ENCODE measurements at regions not wholly inside any gene's neighbourhood (a gene's known extent, or its start where the extent isn't known, plus 50 kb on each side); places are given as distances from the start of the nearest gene placed in this dataset.

DNA sequence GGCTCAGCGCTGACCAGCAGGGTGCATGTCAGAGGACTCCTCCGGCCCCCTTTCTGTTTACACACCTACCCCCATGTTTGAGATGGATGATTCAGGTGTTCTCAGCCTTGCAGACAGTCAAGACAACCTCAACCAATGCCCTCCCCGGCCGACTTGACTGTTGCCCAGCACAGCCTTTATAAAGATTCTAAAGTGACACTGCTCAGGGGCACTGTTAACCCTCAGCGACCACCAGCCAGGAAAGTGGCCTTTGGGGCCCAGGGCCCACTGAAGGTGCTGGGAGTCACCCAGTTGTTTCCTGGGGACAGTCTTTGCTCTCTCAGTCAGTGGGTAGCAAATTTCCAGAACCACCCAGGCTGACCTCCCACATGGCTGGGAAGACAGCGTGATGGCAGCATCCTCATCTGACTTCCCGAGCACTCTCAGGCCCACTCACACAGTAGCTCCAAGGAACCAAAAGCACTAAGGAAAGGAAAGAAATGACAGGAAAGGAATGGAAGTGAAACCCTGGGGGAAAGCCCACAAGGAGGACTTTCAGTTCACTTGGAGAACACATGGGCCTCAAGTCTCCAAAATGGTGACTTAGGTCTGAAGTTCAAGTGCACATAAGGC, 128.4 kb downstream of the ASB7 start:
- CTCF ChIA-PET, result interaction anchor here (0.7 kb wide), 1 partner anchor 187 kb away, joined by 3 read pairs; no protein-coding TSS in a partner anchor

More for the DNA sequence above, 128.4 kb downstream of the ASB7 start:
- H3K9me3 ChIP-seq (ENCODE audit: control insufficient read depth, insufficient read depth, low read depth, low read length), result no peaks in the 10 kb centered on the region
- H3K36me3 ChIP-seq (ENCODE audit: control insufficient read depth in 2 of 2, insufficient read depth in 1 of 2, low read length in 2 of 2), result no peaks in the 10 kb centered on the region
- H3K4me1 ChIP-seq (ENCODE audit: control insufficient read depth, insufficient read depth, low read length), result no peaks in the 10 kb centered on the region
- no peak overlapping the region for H3K27ac ChIP-seq (ENCODE audit: extremely low read depth, low read depth, low read length)
- no peak overlapping the region for H3K4me3 ChIP-seq (ENCODE audit: low read depth, low read length)
- POLR2A ChIA-PET, result no interaction called here
- TF ChIP-seq, protein P1, sequence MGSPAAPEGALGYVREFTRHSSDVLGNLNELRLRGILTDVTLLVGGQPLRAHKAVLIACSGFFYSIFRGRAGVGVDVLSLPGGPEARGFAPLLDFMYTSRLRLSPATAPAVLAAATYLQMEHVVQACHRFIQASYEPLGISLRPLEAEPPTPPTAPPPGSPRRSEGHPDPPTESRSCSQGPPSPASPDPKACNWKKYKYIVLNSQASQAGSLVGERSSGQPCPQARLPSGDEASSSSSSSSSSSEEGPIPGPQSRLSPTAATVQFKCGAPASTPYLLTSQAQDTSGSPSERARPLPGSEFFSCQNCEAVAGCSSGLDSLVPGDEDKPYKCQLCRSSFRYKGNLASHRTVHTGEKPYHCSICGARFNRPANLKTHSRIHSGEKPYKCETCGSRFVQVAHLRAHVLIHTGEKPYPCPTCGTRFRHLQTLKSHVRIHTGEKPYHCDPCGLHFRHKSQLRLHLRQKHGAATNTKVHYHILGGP (tag by site-specific recombination; IDR thresholded peaks at IDR 0.05), result no peak
- TF ChIP-seq ZNF544 (tag by site-specific recombination; IDR thresholded peaks at IDR 0.05) (no peak), ZNF239 (tag by site-specific recombination; IDR thresholded peaks at IDR 0.05) (no peak), MEIS1 (CRISPR knock-in tag; IDR thresholded peaks at IDR 0.05; ENCODE audit: borderline replicate concordance) (no peak), PRDM1 (tag by site-specific recombination; IDR thresholded peaks at IDR 0.05) (no peak), ZNF555 (tag by site-specific recombination; conservative IDR thresholded peaks at IDR 0.05) (no peak), ZNF2 (tag by site-specific recombination; IDR thresholded peaks at IDR 0.05) (no peak), ZNF621 (tag by site-specific recombination; IDR thresholded peaks at IDR 0.05) (no peak), ZNF473 (tag by site-specific recombination; IDR thresholded peaks at IDR 0.05) (no peak), ZNF114 (tag by site-specific recombination; IDR thresholded peaks at IDR 0.05) (no peak), ZNF426 (tag by site-specific recombination; IDR thresholded peaks at IDR 0.05) (no peak)
- TF ChIP-seq, protein P2, sequence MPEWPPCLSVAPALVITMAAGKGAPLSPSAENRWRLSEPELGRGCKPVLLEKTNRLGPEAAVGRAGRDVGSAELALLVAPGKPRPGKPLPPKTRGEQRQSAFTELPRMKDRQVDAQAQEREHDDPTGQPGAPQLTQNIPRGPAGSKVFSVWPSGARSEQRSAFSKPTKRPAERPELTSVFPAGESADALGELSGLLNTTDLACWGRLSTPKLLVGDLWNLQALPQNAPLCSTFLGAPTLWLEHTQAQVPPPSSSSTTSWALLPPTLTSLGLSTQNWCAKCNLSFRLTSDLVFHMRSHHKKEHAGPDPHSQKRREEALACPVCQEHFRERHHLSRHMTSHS (tag by site-specific recombination; IDR thresholded peaks at IDR 0.05), result no peak
- TF ChIP-seq, protein P3, sequence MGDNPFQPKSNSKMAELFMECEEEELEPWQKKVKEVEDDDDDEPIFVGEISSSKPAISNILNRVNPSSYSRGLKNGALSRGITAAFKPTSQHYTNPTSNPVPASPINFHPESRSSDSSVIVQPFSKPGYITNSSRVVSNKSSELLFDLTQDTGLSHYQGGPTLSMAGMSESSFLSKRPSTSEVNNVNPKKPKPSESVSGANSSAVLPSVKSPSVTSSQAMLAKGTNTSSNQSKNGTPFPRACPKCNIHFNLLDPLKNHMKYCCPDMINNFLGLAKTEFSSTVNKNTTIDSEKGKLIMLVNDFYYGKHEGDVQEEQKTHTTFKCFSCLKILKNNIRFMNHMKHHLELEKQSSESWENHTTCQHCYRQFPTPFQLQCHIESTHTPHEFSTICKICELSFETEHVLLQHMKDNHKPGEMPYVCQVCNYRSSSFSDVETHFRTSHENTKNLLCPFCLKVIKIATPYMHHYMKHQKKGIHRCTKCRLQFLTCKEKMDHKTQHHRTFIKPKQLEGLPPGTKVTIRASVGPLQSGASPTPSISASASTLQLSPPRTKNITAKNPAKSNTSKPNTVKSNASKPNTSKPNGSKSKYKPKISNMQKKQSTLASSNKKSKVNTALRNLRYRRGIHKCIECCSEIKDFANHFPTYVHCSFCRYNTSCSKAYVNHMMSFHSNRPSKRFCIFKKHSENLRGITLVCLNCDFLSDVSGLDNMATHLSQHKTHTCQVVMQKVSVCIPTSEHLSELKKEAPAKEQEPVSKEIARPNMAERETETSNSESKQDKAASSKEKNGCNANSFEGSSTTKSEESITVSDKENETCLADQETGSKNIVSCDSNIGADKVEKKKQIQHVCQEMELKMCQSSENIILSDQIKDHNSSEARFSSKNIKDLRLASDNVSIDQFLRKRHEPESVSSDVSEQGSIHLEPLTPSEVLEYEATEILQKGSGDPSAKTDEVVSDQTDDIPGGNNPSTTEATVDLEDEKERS (tag by site-specific recombination; IDR thresholded peaks at IDR 0.05), result no peak
- TF ChIP-seq, protein P4, sequence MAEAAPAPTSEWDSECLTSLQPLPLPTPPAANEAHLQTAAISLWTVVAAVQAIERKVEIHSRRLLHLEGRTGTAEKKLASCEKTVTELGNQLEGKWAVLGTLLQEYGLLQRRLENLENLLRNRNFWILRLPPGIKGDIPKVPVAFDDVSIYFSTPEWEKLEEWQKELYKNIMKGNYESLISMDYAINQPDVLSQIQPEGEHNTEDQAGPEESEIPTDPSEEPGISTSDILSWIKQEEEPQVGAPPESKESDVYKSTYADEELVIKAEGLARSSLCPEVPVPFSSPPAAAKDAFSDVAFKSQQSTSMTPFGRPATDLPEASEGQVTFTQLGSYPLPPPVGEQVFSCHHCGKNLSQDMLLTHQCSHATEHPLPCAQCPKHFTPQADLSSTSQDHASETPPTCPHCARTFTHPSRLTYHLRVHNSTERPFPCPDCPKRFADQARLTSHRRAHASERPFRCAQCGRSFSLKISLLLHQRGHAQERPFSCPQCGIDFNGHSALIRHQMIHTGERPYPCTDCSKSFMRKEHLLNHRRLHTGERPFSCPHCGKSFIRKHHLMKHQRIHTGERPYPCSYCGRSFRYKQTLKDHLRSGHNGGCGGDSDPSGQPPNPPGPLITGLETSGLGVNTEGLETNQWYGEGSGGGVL (tag by site-specific recombination; IDR thresholded peaks at IDR 0.05), result no peak
- TF ChIP-seq, protein P5, sequence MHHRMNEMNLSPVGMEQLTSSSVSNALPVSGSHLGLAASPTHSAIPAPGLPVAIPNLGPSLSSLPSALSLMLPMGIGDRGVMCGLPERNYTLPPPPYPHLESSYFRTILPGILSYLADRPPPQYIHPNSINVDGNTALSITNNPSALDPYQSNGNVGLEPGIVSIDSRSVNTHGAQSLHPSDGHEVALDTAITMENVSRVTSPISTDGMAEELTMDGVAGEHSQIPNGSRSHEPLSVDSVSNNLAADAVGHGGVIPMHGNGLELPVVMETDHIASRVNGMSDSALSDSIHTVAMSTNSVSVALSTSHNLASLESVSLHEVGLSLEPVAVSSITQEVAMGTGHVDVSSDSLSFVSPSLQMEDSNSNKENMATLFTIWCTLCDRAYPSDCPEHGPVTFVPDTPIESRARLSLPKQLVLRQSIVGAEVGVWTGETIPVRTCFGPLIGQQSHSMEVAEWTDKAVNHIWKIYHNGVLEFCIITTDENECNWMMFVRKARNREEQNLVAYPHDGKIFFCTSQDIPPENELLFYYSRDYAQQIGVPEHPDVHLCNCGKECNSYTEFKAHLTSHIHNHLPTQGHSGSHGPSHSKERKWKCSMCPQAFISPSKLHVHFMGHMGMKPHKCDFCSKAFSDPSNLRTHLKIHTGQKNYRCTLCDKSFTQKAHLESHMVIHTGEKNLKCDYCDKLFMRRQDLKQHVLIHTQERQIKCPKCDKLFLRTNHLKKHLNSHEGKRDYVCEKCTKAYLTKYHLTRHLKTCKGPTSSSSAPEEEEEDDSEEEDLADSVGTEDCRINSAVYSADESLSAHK (tag by site-specific recombination; IDR thresholded peaks at IDR 0.05), result no peak

Data from HEK293 (cell line).